Type B pancreatic cell (in vitro differentiated cells): ENCODE measurements at regions not wholly inside any gene's neighbourhood (a gene's known extent, or its start where the extent isn't known, plus 50 kb on each side); places are given as distances from the start of the nearest gene placed in this dataset.
"Not testable (repeated sequence)": the region's sequence is repeated elsewhere in the genome, so short reads cannot be mapped to it uniquely, and the experiment has no call there.

Experiments
- DNase-seq: peaks from one replicate; pipeline ENCODE4 v3.0.0; 2021; ENCODE audit warnings: mixed read lengths; ENCODE audit not compliant: unreplicated experiment; ENCODE audit errors: extremely low spot score
- H3K27ac Mint-ChIP-seq: 2 replicates; pipeline ENCODE4 v1.8.0; 2021; ENCODE audit warnings: mild to moderate bottlenecking, mixed read lengths
- H3K27me3 Mint-ChIP-seq: 2 replicates; pipeline ENCODE4 v1.8.0; 2021; ENCODE audit warnings: mixed read lengths
- H3K36me3 Mint-ChIP-seq: 2 replicates; pipeline ENCODE4 v1.8.0; 2021; ENCODE audit warnings: mixed read lengths
- H3K4me1 Mint-ChIP-seq: one replicate; pipeline ENCODE4 v1.8.0; 2021; ENCODE audit warnings: mixed read lengths; ENCODE audit not compliant: unreplicated experiment
- H3K4me3 Mint-ChIP-seq: 2 replicates; pipeline ENCODE4 v1.8.0; 2021; ENCODE audit warnings: mild to moderate bottlenecking, mixed read lengths
- H3K9me3 Mint-ChIP-seq: 2 replicates; pipeline ENCODE4 v1.8.0; 2021; ENCODE audit warnings: mixed read lengths
- CTCF ChIP-seq: fragments of 200-600 bp; sonication (generic); conservative IDR thresholded peaks from 2 replicates; pipeline ENCODE4 v1.5.0; 2021; ENCODE audit warnings: antibody characterized with exemption, mild to moderate bottlenecking

- H3K27ac Mint-ChIP-seq: no peak overlapping the region
These were observed 1072.6 kb upstream of the COX7C start for GRCh38 chr5:85545129-85545528.

GRCh38 chr5:85549229-85549628 is 1068.5 kb upstream of the COX7C start:
- Mint-ChIP-seq H3K27me3 (no peaks in the 10 kb centered on the region), H3K36me3 (no peaks in the 10 kb centered on the region), H3K4me3 (no peak overlapping the region), H3K9me3 (no peaks in the 10 kb centered on the region), H3K27ac (no peak overlapping the region), H3K4me1 (no peaks in the 10 kb centered on the region)
- no peak for TF ChIP-seq CTCF
- DNase-seq: no peak

More at GRCh38 chr5:85545129-85545528, 1072.6 kb upstream of the COX7C start:
- H3K27me3 Mint-ChIP-seq: no peaks in the 10 kb centered on the region
- H3K9me3 Mint-ChIP-seq: no peaks in the 10 kb centered on the region
- no peak for DNase-seq
- H3K36me3 Mint-ChIP-seq: no peaks in the 10 kb centered on the region
- no peaks in the 10 kb centered on the region for H3K4me1 Mint-ChIP-seq
- no peak overlapping the region for H3K4me3 Mint-ChIP-seq
- no peak for TF ChIP-seq CTCF

GRCh38 chr5:85549836-85550599 is 1067.7 kb upstream of the COX7C start:
- no peak overlapping the region for H3K27ac Mint-ChIP-seq
- TF ChIP-seq CTCF: no peak
- no peaks in the 10 kb centered on the region for H3K9me3 Mint-ChIP-seq
- H3K27me3 Mint-ChIP-seq: no peaks in the 10 kb centered on the region
- no peak overlapping the region for H3K4me3 Mint-ChIP-seq
- H3K36me3 Mint-ChIP-seq: no peaks in the 10 kb centered on the region
- no peak for DNase-seq
- no peaks in the 10 kb centered on the region for H3K4me1 Mint-ChIP-seq

GRCh38 chr5:85556464-85556863 is 1061.3 kb upstream of the COX7C start:
- no peak overlapping the region for H3K27ac Mint-ChIP-seq
- no peaks in the 10 kb centered on the region for H3K36me3 Mint-ChIP-seq
- TF ChIP-seq CTCF: no peak
- H3K4me3 Mint-ChIP-seq: no peak overlapping the region
- no peaks in the 10 kb centered on the region for H3K27me3 Mint-ChIP-seq
- DNase-seq: no peak
- H3K4me1 Mint-ChIP-seq: no peaks in the 10 kb centered on the region
- peaks cover 3% of the 10 kb centered on the region for H3K9me3 Mint-ChIP-seq

- TF ChIP-seq CTCF: no peak
- DNase-seq: no peak
- Mint-ChIP-seq H3K27ac (no peak overlapping the region), H3K4me3 (no peak overlapping the region), H3K27me3 (no peaks in the 10 kb centered on the region), H3K4me1 (no peaks in the 10 kb centered on the region), H3K36me3 (no peaks in the 10 kb centered on the region), H3K9me3 (no peaks in the 10 kb centered on the region)
These were observed 1041.1 kb upstream of the COX7C start for GRCh38 chr5:85576666-85577065.

- not testable (repeated sequence) for DNase-seq, H3K27ac Mint-ChIP-seq, H3K36me3 Mint-ChIP-seq, H3K4me3 Mint-ChIP-seq, H3K4me1 Mint-ChIP-seq, H3K9me3 Mint-ChIP-seq, H3K27me3 Mint-ChIP-seq
These were observed 1029.9 kb upstream of the COX7C start for GRCh38 chr5:85587806-85588205.

GRCh38 chr5:85588268-85588667 is 1029.5 kb upstream of the COX7C start:
- DNase-seq, H3K9me3 Mint-ChIP-seq, H3K36me3 Mint-ChIP-seq, H3K4me1 Mint-ChIP-seq, H3K4me3 Mint-ChIP-seq, H3K27me3 Mint-ChIP-seq, H3K27ac Mint-ChIP-seq: not testable (repeated sequence)
